Sigmoid colon (tissue), 4 donors: ENCODE measurements at regions not wholly inside any gene's neighbourhood (a gene's known extent, or its start where the extent isn't known, plus 50 kb on each side); places are given as distances from the start of the nearest gene placed in this dataset.

Experiments
- CTCF ChIP-seq, 4 experiments: fragments of 450-650 bp in 3 of 4; fragments of 200-600 bp in 1 of 4; IDR thresholded peaks; one replicate each; pipeline ENCODE4 v1.5.1; 2016 to 2019; ENCODE audit warnings: antibody characterized with exemption in 4 of 4, mild to moderate bottlenecking in 3 of 4, moderate library complexity in 2 of 4
- POLR2A ChIP-seq, 2 donors: fragments of 450-650 bp; IDR thresholded peaks; one replicate each; pipeline ENCODE4 v1.6.1; 2016; ENCODE audit warnings: antibody characterized with exemption in 2 of 2, mild to moderate bottlenecking in 2 of 2, moderate library complexity in 2 of 2
- POLR2AphosphoS5 ChIP-seq, 4 donors: sonication (generic); formaldehyde crosslinking; IDR thresholded peaks; one replicate each; pipeline ENCODE4 v1.6.1; 2017; ENCODE audit warnings: antibody characterized with exemption in 4 of 4

GRCh38 chr6:141251286-141251685 is 881.4 kb upstream of the GJE1 start:
- TF ChIP-seq POLR2A (IDR thresholded peaks at IDR 0.05) (no peak), CTCF (IDR thresholded peaks at IDR 0.05) (no peak), POLR2AphosphoS5 (IDR thresholded peaks at IDR 0.05) (no peak)
